ENCODE measurements at regions not wholly inside any gene's neighbourhood (a gene's known extent, or its start where the extent isn't known, plus 50 kb on each side); places are given as distances from the start of the nearest gene placed in this dataset.

DNA sequence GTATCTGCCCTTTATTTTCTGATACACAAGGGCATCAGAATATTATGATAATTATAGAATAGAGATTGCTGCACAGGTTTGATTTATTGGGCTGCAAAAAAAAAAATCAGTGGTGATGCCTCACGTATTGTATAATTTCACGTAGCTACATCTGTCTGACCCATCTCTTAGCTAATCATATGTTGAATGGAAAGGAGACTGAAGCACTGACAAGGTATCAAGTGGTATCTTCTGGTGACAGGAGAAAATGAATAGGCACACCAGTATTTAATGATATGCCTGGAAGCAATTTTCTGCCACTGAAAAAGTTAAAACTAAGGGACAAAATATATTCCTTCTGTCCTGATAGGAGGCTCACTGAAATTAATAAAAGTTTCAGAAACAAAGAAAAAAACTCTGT lies 837.2 kb upstream of the FBXO33 start:
- no peak for DNase-seq (ENCODE audit: low read depth)
- TF ChIP-seq, protein P1, sequence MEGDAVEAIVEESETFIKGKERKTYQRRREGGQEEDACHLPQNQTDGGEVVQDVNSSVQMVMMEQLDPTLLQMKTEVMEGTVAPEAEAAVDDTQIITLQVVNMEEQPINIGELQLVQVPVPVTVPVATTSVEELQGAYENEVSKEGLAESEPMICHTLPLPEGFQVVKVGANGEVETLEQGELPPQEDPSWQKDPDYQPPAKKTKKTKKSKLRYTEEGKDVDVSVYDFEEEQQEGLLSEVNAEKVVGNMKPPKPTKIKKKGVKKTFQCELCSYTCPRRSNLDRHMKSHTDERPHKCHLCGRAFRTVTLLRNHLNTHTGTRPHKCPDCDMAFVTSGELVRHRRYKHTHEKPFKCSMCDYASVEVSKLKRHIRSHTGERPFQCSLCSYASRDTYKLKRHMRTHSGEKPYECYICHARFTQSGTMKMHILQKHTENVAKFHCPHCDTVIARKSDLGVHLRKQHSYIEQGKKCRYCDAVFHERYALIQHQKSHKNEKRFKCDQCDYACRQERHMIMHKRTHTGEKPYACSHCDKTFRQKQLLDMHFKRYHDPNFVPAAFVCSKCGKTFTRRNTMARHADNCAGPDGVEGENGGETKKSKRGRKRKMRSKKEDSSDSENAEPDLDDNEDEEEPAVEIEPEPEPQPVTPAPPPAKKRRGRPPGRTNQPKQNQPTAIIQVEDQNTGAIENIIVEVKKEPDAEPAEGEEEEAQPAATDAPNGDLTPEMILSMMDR (IDR thresholded peaks at IDR 0.05; ENCODE audit: control insufficient read depth, extremely low read depth, insufficient read depth), result no peak
- no peak overlapping the region for H3K4me3 ChIP-seq (ENCODE audit: low read depth, low read length)

DNA sequence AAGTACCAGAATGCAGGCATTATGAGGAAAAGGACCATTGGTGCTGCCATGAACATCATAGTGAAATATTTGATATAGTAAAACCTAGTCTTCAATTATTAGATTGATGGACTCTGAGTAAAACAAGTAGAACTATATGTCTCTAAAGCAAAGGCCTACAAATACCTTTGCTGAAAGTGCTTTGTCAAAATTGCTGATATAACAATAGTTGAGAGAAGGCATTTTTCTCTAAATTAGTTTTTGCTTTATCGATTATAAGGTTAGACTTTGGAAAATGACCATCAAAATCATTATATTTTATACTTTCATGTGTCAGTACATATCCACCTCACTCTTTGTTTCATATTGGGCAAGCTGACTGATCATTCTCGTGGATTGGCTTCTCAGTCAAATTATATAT lies 836.0 kb upstream of the FBXO33 start:
- TF ChIP-seq, protein P1 (IDR thresholded peaks at IDR 0.05; ENCODE audit: control insufficient read depth, extremely low read depth, insufficient read depth), result no peak
- no peak overlapping the region for H3K4me3 ChIP-seq (ENCODE audit: low read depth, low read length)
- no peak for DNase-seq (ENCODE audit: low read depth)

GRCh38 chr14:40265096-40265495 lies 832.9 kb upstream of the FBXO33 start:
- no peak overlapping the region for H3K4me3 ChIP-seq (ENCODE audit: low read depth, low read length)
- DNase-seq (ENCODE audit: low read depth), result no peak
- TF ChIP-seq, protein P1 (IDR thresholded peaks at IDR 0.05; ENCODE audit: control insufficient read depth, extremely low read depth, insufficient read depth), result no peak

GRCh38 chr14:40252817-40253447 lies 820.7 kb upstream of the FBXO33 start:
- no peak overlapping the region for H3K4me3 ChIP-seq (ENCODE audit: low read depth, low read length)
- DNase-seq (ENCODE audit: low read depth), result no peak
- TF ChIP-seq, protein P1 (IDR thresholded peaks at IDR 0.05; ENCODE audit: control insufficient read depth, extremely low read depth, insufficient read depth), result peak; percentile 26; the same call in 1 of the 2 replicates

GRCh38 chr14:40248671-40249070 lies 816.4 kb upstream of the FBXO33 start:
- H3K4me3 ChIP-seq (ENCODE audit: low read depth, low read length), result no peak overlapping the region
- DNase-seq (ENCODE audit: low read depth), result no peak
- TF ChIP-seq, protein P1 (IDR thresholded peaks at IDR 0.05; ENCODE audit: control insufficient read depth, extremely low read depth, insufficient read depth), result no peak

DNA sequence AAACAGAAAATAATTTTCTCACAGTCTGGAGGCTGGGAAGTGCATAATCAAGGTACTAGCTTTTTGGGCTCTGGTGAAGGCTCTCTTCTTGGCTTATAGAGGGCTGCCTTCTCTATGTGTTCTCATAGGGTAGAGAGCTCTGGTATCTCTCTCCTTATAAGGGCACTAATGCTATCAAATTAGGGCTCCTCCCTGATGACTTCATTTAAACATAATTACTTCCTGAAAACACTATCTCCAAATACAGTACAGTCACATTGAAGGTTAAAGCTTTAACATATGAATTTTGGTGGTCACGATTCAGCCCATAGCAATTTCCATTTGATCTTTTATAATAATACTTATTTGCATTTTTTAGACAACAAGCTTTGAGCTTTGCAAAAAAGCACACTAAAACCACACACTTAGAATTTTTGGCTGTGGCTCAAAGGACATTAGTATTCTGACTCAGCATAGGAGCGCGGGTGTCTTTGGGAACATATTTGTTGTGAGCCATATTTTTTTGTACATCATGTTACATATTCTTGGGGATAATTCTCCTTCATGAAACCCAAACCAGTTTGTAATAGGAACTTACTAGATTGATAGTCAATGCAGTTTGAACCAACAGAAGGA lies 808.1 kb upstream of the FBXO33 start:
- TF ChIP-seq, protein P1 (IDR thresholded peaks at IDR 0.05; ENCODE audit: control insufficient read depth, extremely low read depth, insufficient read depth), result no peak
- no peak overlapping the region for H3K4me3 ChIP-seq (ENCODE audit: low read depth, low read length)
- DNase-seq (ENCODE audit: low read depth), result no peak

DNA sequence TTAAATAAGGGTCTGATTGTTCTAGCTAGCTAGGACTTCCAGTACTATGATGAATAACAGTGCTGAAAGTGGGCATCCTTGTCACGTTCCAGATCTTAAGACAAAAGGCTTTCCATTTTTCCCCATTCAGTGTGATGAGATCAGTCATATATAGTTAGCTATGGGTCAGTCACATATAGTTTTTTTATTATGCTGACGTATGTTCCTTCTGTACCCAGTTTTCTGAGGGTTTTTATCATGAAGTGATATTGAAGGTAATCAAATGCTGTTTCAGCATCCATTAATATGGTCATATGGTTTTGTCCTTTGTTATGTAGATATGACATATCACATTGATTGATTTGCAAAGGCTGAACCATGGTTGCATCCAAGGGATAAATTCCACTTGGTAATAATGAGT lies 800.1 kb upstream of the FBXO33 start:
- no peak for DNase-seq (ENCODE audit: low read depth)
- H3K4me3 ChIP-seq (ENCODE audit: low read depth, low read length), result no peak overlapping the region
- TF ChIP-seq, protein P1 (IDR thresholded peaks at IDR 0.05; ENCODE audit: control insufficient read depth, extremely low read depth, insufficient read depth), result no peak

Measured in LNCaP clone FGC (cell line).